Endodermal cell (in vitro differentiated cells): ENCODE measurements at regions not wholly inside any gene's neighbourhood (a gene's known extent, or its start where the extent isn't known, plus 50 kb on each side); places are given as distances from the start of the nearest gene placed in this dataset.

Experiments used
- DNase-seq: peaks from one replicate; pipeline ENCODE4 v3.0.0-alpha.2; 2017
- H3K27ac ChIP-seq: 2 replicates; pipeline ENCODE4 v1.5.1; 2013; ENCODE audit warnings: mild to moderate bottlenecking, low read depth, low read length, moderate library complexity
- H3K27me3 ChIP-seq: 2 replicates; pipeline ENCODE4 v1.6.1; 2013; ENCODE audit warnings: mild to moderate bottlenecking, low read length, moderate library complexity; ENCODE audit not compliant: insufficient read depth, control insufficient read depth, poor library complexity, severe bottlenecking
- H3K36me3 ChIP-seq: 2 replicates; pipeline ENCODE4 v1.7.0; 2013; ENCODE audit warnings: mild to moderate bottlenecking, low read length, moderate library complexity; ENCODE audit not compliant: control insufficient read depth, insufficient read depth
- H3K4me1 ChIP-seq: one replicate; pipeline ENCODE4 v1.7.0; 2013; ENCODE audit warnings: low read length; ENCODE audit not compliant: control insufficient read depth, insufficient read depth
- H3K4me3 ChIP-seq: 2 replicates; pipeline ENCODE4 v1.5.1; 2013; ENCODE audit warnings: mild to moderate bottlenecking, low read length, moderate library complexity
- H3K9ac ChIP-seq: 2 replicates; pipeline ENCODE4 v1.6.1; 2013; ENCODE audit warnings: mild to moderate bottlenecking, low read length, moderate library complexity; ENCODE audit not compliant: poor library complexity, severe bottlenecking; ENCODE audit errors: extremely low read depth
- H3K9me3 ChIP-seq: 2 replicates; pipeline ENCODE4 v1.6.1; 2013; ENCODE audit warnings: mild to moderate bottlenecking, low read length, moderate library complexity; ENCODE audit not compliant: control insufficient read depth
- H3K27ac Mint-ChIP-seq: 2 replicates; pipeline ENCODE4 v1.8.0; 2020; ENCODE audit warnings: mixed read lengths
- H3K27me3 Mint-ChIP-seq: 2 replicates; pipeline ENCODE4 v1.8.0; 2021; ENCODE audit warnings: mild to moderate bottlenecking, mixed read lengths; ENCODE audit not compliant: insufficient read depth
- H3K36me3 Mint-ChIP-seq: 2 replicates; pipeline ENCODE4 v1.8.0; 2020; ENCODE audit warnings: low read depth, mixed read lengths
- H3K4me1 Mint-ChIP-seq: 2 replicates; pipeline ENCODE4 v1.8.0; 2020; ENCODE audit warnings: mixed read lengths
- H3K4me3 Mint-ChIP-seq: 2 replicates; pipeline ENCODE4 v1.8.0; 2020; ENCODE audit warnings: mild to moderate bottlenecking, moderate library complexity, mixed read lengths
- H3K9me3 Mint-ChIP-seq: 2 replicates; pipeline ENCODE4 v1.8.0; 2020; ENCODE audit warnings: mild to moderate bottlenecking, mixed read lengths
- CTCF ChIP-seq: fragments of 200-600 bp; sonication (generic); conservative IDR thresholded peaks from 2 replicates; pipeline ENCODE4 v1.5.0; 2021; ENCODE audit warnings: antibody characterized with exemption, mild to moderate bottlenecking
- WGBS, 2 experiments: methylation state at CpG; one replicate each; pipeline versions ENCODE4 v1.1.5 to v1.1.7; 2013; ENCODE audit warnings: missing lambda C conversion rate in 2 of 2, mixed read lengths in 1 of 2; ENCODE audit not compliant: insufficient coverage in 1 of 2, insufficient read length in 1 of 2; 5-methylcytosine and 5-hydroxymethylcytosine counted together

GRCh38 chr7:132646052-132646451 lies 69.8 kb upstream of the PLXNA4 start:
- peaks cover 4% of the 10 kb centered on the region for H3K4me1 Mint-ChIP-seq
- H3K4me3 Mint-ChIP-seq, result no peak overlapping the region
- no peaks in the 10 kb centered on the region for H3K36me3 ChIP-seq
- H3K4me3 ChIP-seq, result no peak overlapping the region
- H3K9ac ChIP-seq, result no peak overlapping the region
- H3K27ac ChIP-seq, result no peak overlapping the region
- no peaks in the 10 kb centered on the region for H3K27me3 Mint-ChIP-seq
- DNase-seq, result no peak
- H3K9me3 ChIP-seq, result no peaks in the 10 kb centered on the region
- WGBS, 2 experiments, result 68 to 87% methylated on average over 4 to 5 of the region's 5 CpGs
- no peak for TF ChIP-seq CTCF
- H3K9me3 Mint-ChIP-seq, result no peaks in the 10 kb centered on the region
- no peaks in the 10 kb centered on the region for H3K4me1 ChIP-seq
- no peaks in the 10 kb centered on the region for H3K27me3 ChIP-seq
- no peak overlapping the region for H3K27ac Mint-ChIP-seq
- H3K36me3 Mint-ChIP-seq, result no peaks in the 10 kb centered on the region

- DNase-seq, result peak; percentile 63
- H3K9ac ChIP-seq, result no peak overlapping the region
- H3K9me3 ChIP-seq, result no peaks in the 10 kb centered on the region
- 58 to 63% methylated on average over 4 to 5 of the region's 5 CpGs for whole genome bisulfite sequencing, 2 experiments
- no peak overlapping the region for H3K4me3 Mint-ChIP-seq
- no peak overlapping the region for H3K27ac Mint-ChIP-seq
- no peaks in the 10 kb centered on the region for H3K36me3 Mint-ChIP-seq
- no peak overlapping the region for H3K27ac ChIP-seq
- no peaks in the 10 kb centered on the region for H3K36me3 ChIP-seq
- H3K4me3 ChIP-seq, result no peak overlapping the region
- no peak for TF ChIP-seq CTCF
- H3K4me1 Mint-ChIP-seq, result peaks cover 4% of the 10 kb centered on the region
- H3K27me3 Mint-ChIP-seq, result peaks cover 11% of the 10 kb centered on the region
- H3K9me3 Mint-ChIP-seq, result no peaks in the 10 kb centered on the region
- H3K27me3 ChIP-seq, result no peaks in the 10 kb centered on the region
- no peaks in the 10 kb centered on the region for H3K4me1 ChIP-seq
Measured at GRCh38 chr7:132643302-132643701, 67.0 kb upstream of the PLXNA4 start.

GRCh38 chr7:132641238-132641637 lies 65.0 kb upstream of the PLXNA4 start:
- Mint-ChIP-seq H3K4me1 (peaks cover 4% of the 10 kb centered on the region), H3K9me3 (no peaks in the 10 kb centered on the region), H3K36me3 (no peaks in the 10 kb centered on the region), H3K27me3 (peaks cover 20% of the 10 kb centered on the region), H3K4me3 (no peak overlapping the region), H3K27ac (no peak overlapping the region)
- H3K36me3 ChIP-seq, result no peaks in the 10 kb centered on the region
- WGBS, 2 experiments, result 92 to 100% methylated on average over 1 of the region's 1 CpG
- no peak overlapping the region for H3K9ac ChIP-seq
- no peak for DNase-seq
- H3K4me3 ChIP-seq, result no peak overlapping the region
- H3K27ac ChIP-seq, result no peak overlapping the region
- no peaks in the 10 kb centered on the region for H3K9me3 ChIP-seq
- H3K27me3 ChIP-seq, result no peaks in the 10 kb centered on the region
- TF ChIP-seq CTCF, result no peak
- no peaks in the 10 kb centered on the region for H3K4me1 ChIP-seq
